Mesodermal cell (in vitro differentiated cells): ENCODE measurements at regions not wholly inside any gene's neighbourhood (a gene's known extent, or its start where the extent isn't known, plus 50 kb on each side); places are given as distances from the start of the nearest gene placed in this dataset.
A peak's percentile ranks its signal among the peaks of the same experiment; 100 is the strongest.
"Not testable (repeated sequence)": the region's sequence is repeated elsewhere in the genome, so short reads cannot be mapped to it uniquely, and the experiment has no call there.

Source experiments
- H3K27ac ChIP-seq: 2 replicates; pipeline ENCODE4 v1.7.0; 2013; ENCODE audit warnings: mild to moderate bottlenecking, low read depth, low read length, moderate library complexity; ENCODE audit not compliant: severe bottlenecking
- H3K36me3 ChIP-seq: 2 replicates; pipeline ENCODE4 v1.7.1; 2013; ENCODE audit warnings: mild to moderate bottlenecking, low read length, moderate library complexity; ENCODE audit not compliant: control insufficient read depth, insufficient read depth
- H3K4me1 ChIP-seq: one replicate; pipeline ENCODE4 v1.7.1; 2013; ENCODE audit warnings: mild to moderate bottlenecking, low read length; ENCODE audit not compliant: insufficient read depth, control insufficient read depth, poor library complexity, severe bottlenecking
- H3K4me3 ChIP-seq: 2 replicates; pipeline ENCODE4 v1.7.0; 2013; ENCODE audit warnings: low read length, control low read depth, mild to moderate bottlenecking; ENCODE audit not compliant: insufficient read depth, poor library complexity, severe bottlenecking; ENCODE audit errors: extremely low read depth
- H3K9me3 ChIP-seq: 2 replicates; pipeline ENCODE4 v1.7.1; 2013; ENCODE audit warnings: mild to moderate bottlenecking, low read length, moderate library complexity; ENCODE audit not compliant: control insufficient read depth
- WGBS, 2 experiments: methylation state at CpG; one replicate each; pipeline ENCODE4 v1.1.5; 2013; ENCODE audit warnings: missing lambda C conversion rate in 2 of 2; ENCODE audit not compliant: insufficient coverage in 2 of 2; 5-methylcytosine and 5-hydroxymethylcytosine counted together

DNA sequence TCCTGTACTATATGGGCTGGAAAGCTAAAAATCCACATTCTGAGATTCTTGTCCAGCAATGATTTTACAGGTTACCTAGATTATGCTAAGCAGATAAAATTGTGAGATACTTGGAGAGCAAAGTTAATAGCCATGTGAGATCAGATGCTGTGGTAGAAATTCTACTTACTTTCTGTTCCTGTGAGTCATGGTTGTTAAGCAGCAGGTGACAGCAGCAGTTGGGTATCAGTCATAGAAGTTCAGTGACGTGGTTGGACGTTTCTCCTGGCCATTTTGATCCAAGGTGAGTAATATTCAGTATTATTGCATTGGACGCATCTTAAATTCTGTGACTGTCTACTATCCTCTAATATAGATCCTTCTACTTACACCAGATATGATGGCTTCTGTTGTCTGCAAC, 524.5 kb downstream of the TMEM38B start:
- 90% methylated on average over 2 of the region's 3 CpGs; no CpG with 5 or more reads in 1 of the 2 experiments for WGBS, 2 experiments
- H3K9me3 ChIP-seq, result no peaks in the 10 kb centered on the region

DNA sequence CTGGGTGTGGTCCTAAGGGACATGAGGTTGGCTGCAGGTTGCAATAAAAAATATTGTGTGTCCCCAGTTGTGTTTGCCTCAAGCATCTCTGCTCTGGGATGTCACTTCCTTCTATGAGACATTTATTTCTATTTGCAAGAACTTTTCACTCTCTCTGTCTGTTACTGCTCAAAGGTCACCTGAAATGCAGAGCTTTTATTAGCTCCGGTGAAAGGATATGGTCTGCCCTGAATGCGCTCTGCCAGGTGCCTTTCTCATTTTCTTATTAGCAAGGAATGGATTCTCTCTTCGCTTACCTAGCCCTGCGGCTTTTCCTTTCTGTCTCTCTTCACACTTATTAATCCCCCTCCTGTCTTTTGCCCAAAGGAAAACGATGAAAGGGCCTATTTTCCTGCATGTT, 526.1 kb downstream of the TMEM38B start:
- H3K36me3 ChIP-seq, result no peaks in the 10 kb centered on the region
- no peak overlapping the region for H3K27ac ChIP-seq
- no peaks in the 10 kb centered on the region for H3K9me3 ChIP-seq
- WGBS, 2 experiments, result 93 to 100% methylated on average over 2 to 5 of the region's 5 CpGs
- H3K4me3 ChIP-seq, result no peak overlapping the region
- no peaks in the 10 kb centered on the region for H3K4me1 ChIP-seq

More for the DNA sequence above, 524.5 kb downstream of the TMEM38B start:
- H3K36me3 ChIP-seq, result no peaks in the 10 kb centered on the region
- no peak overlapping the region for H3K27ac ChIP-seq
- H3K4me3 ChIP-seq, result no peak overlapping the region
- H3K4me1 ChIP-seq, result no peaks in the 10 kb centered on the region

DNA sequence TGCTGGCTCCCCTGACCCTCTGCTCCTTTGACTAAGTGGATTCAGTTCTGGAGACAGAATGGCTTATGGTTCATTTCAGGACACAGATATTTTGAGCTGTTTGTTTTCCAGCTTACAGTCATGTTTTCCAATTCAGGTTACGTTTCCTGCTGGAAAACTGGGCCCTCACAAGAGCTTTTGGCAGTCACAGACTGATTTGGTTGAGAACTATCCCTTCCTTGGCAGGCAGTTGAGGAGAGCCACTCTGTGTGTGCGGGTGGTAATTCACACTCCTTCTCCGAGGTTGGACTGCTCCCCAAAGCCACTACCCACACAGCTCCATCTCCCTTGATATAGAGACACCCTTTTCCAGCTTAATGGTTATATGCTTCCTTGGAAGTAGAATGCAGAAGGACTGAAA, 534.5 kb downstream of the TMEM38B start:
- H3K4me1 ChIP-seq, result no peaks in the 10 kb centered on the region
- WGBS, 2 experiments, result 67 to 70% methylated on average over 1 of the region's 3 CpGs
- H3K9me3 ChIP-seq, result no peaks in the 10 kb centered on the region
- no peak overlapping the region for H3K27ac ChIP-seq
- H3K4me3 ChIP-seq, result no peak overlapping the region
- H3K36me3 ChIP-seq, result no peaks in the 10 kb centered on the region

DNA sequence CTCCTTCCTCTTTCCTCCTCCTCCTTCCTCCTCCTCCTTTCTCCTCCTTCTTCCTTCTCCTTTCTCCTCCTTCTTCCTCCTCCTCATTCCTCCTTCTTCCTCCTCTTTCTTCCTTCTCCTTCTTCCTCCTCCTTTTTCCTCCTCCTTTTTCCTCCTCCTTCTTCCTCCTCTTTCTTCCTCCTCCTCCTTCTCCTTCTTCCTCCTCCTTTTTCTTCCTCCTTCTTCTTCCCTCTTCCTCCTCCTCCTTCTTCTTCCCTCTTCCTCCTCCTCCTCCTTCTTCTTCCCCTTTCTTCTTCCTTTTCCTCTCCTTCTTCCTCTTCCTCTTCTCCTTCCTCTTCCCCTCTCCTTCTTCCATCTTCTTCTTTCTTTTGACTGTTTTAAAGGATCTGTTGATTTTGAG, 538.8 kb downstream of the TMEM38B start:
- Histone ChIP-seq H3K36me3 (no peaks in the 10 kb centered on the region), H3K9me3 (no peaks in the 10 kb centered on the region), H3K4me1 (no peaks in the 10 kb centered on the region), H3K27ac (no peak overlapping the region), H3K4me3 (no peak overlapping the region)

DNA sequence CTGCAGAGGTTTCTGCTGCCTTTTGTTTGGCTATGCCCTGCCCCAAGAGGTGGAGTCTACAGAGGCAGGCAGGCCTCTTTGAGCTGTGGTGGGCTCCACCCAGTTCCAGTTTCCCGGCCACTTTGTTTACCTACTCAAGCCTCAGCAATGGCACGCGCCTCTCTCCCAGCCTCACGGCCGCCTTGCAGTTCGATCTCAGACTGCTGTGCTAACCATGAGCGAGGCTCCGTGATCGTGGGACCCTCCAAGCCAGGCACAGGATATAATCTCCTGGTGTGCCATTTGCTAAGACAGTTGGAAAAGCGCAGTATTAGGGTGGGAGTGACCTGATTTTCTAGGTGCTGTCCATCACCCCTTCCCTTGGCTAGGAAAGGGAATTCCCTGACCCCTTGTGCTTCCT, 566.6 kb downstream of the TMEM38B start:
- WGBS, 2 experiments, result 88 to 95% methylated on average over 5 to 9 of the region's 10 CpGs
- H3K36me3 ChIP-seq, H3K4me3 ChIP-seq, H3K27ac ChIP-seq, H3K9me3 ChIP-seq, H3K4me1 ChIP-seq: not testable (repeated sequence)

DNA sequence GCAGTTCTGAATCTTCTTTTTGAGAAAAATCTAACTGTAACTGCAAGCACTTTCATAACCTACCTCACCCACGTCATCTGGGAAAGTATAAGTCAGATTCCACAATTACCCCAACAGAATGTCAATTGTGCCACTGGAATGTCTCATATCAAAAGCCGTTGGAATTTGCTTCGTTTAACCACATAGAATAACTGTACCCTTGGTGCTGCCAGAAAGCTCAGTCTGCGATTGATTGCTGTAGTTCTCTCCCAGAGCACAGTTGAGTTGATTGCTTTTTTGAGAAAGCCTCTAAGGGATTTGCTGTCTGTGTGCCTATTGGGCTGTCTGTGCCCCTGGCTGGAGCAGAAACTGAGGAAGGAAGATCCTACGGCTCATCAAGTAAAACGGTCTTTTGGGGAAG, 583.6 kb downstream of the TMEM38B start:
- Histone ChIP-seq H3K4me1 (no peaks in the 10 kb centered on the region), H3K9me3 (no peaks in the 10 kb centered on the region), H3K27ac (no peak overlapping the region), H3K36me3 (no peaks in the 10 kb centered on the region), H3K4me3 (no peak overlapping the region)
- 82 to 94% methylated on average over 4 to 6 of the region's 6 CpGs for WGBS, 2 experiments

DNA sequence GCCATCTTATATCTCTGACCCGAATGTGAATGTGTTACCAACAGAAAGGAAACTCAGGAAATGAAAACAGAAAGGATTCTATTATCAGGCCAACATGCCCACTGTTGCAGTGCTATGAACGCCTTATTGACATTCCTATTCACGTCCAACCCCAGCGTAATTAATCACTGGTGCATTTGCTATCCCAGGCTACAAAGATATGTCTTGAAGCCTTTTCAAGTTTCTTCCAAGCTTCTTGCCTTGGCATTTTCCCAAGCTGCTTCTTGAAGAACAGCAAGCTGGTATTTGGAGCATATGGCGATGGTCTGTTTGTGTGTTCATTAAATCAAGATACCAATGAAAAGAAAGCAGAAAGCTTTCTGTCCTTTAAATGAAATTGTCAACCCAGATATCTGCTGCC, 579.2 kb upstream of the ZNF462 start:
- no peak overlapping the region for H3K4me3 ChIP-seq
- no peaks in the 10 kb centered on the region for H3K9me3 ChIP-seq
- H3K27ac ChIP-seq, result no peak overlapping the region
- H3K36me3 ChIP-seq, result no peaks in the 10 kb centered on the region
- 93 to 94% methylated on average over 4 of the region's 5 CpGs for WGBS, 2 experiments
- H3K4me1 ChIP-seq, result peaks cover 14% of the 10 kb centered on the region

DNA sequence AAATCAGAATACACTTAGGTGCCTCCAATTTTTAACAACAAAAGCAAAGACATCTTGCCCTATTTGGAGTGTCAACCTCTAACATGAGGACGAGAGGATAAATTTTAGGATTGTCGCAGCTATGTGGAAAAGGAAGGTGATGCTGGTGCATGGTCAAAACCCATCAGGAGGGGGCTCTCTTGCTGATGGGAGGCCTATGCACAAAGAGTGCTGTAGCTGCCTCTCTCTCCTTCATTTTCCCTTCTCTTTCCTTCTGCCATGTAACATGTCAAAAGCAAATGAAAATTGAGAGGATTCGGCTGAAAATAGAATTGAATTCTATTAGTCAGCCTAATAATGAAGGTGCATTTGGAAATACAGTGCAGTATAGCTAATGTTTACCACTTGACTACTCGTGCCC, 578.7 kb upstream of the ZNF462 start:
- Histone ChIP-seq H3K4me1 (peaks cover 14% of the 10 kb centered on the region), H3K4me3 (no peak overlapping the region), H3K9me3 (no peaks in the 10 kb centered on the region), H3K27ac (no peak overlapping the region), H3K36me3 (no peaks in the 10 kb centered on the region)
- 83 to 100% methylated on average over 1 to 2 of the region's 4 CpGs for WGBS, 2 experiments

DNA sequence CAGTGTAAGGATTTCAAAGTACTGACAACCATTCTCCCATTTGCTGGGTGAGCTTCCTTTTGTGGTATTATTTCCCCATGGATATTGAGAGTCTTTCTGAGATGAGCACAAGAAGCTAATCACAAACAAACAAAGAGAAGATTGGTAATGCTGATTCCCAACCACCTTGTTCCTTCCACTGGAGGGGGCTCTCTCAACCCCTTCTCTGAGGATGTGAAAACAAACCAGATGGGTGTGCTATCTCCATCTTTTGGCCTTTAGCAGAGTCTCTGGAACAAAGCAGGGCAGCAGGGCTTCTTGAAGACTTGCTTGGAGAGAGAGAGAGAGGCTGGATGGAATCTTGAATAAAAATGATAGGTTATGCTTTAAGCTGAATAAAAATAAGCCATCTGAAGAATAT, 576.7 kb upstream of the ZNF462 start:
- peaks cover 14% of the 10 kb centered on the region for H3K4me1 ChIP-seq
- H3K9me3 ChIP-seq, result no peaks in the 10 kb centered on the region
- no peak overlapping the region for H3K27ac ChIP-seq
- no peaks in the 10 kb centered on the region for H3K36me3 ChIP-seq
- H3K4me3 ChIP-seq, result no peak overlapping the region

DNA sequence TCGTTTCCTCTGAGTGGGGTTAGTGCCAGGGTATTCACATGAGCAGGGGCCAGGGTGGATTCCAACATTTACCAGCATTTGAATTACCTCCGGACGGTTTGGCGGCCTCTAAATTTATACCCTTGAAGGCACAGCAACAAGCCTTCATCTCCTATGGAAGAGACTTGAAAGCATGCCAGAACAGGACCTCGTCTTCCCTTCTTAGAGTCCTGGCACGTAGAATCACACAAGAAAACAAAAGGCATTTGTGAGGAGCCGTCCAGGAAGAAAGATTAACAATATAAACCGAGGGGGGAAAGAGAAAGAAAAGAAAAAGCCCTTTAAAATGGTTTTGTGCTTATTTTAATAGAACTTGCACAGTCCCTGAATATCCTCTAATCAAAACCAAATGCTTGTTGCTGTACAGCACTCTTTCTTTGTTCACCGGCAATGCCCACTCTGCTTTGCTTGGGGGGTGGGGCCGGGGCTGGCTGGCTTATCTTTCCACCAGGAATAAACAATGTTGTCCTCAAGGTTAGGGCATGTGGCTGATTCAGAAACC, 575.8 kb upstream of the ZNF462 start:
- peak overlapping the region; percentile 55 for H3K27ac ChIP-seq
- WGBS, 2 experiments, result 86 to 88% methylated on average over 4 to 5 of the region's 10 CpGs

DNA sequence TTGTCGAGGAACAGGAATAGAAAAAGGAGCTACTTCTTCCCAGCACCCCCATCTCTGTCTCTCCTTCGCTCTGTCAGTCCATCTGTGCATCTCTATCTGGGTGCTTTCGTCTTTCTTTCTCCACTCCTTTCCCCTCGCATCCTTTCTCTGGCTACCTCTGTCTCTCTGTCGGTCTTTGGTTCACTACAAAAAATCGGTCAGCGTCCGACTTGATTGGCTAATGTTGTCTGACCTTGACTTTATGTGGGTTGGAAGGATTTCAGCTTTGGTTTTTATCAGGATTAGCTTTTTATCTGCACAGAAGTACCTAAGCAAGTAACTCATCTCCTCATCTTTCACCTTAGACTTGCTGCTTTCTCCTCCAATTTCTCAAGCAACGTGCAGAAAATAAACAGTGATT, 575.2 kb upstream of the ZNF462 start:
- 95 to 100% methylated on average over 2 to 6 of the region's 9 CpGs for WGBS, 2 experiments

More for the DNA sequence above, 575.8 kb upstream of the ZNF462 start:
- Histone ChIP-seq H3K4me1 (peaks cover 14% of the 10 kb centered on the region), H3K36me3 (no peaks in the 10 kb centered on the region), H3K9me3 (no peaks in the 10 kb centered on the region), H3K4me3 (no peak overlapping the region)

More for the DNA sequence above, 575.2 kb upstream of the ZNF462 start:
- H3K4me1 ChIP-seq, result peaks cover 14% of the 10 kb centered on the region
- no peak overlapping the region for H3K27ac ChIP-seq
- H3K4me3 ChIP-seq, result no peak overlapping the region
- H3K36me3 ChIP-seq, result no peaks in the 10 kb centered on the region
- no peaks in the 10 kb centered on the region for H3K9me3 ChIP-seq
